ENCODE measurements at regions not wholly inside any gene's neighbourhood (a gene's known extent, or its start where the extent isn't known, plus 50 kb on each side); places are given as distances from the start of the nearest gene placed in this dataset.

GRCh38 chr4:100948911-100949310, 398.4 kb downstream of the PPP3CA start:
- TF ChIP-seq POLR2A (IDR thresholded peaks at IDR 0.05) (no peak), CTCF (IDR thresholded peaks at IDR 0.05) (no peak)
- no peak overlapping the region for H3K27ac ChIP-seq
- no peak overlapping the region for H3K4me3 ChIP-seq (replicated peaks in 1 of 3)
- H3K27me3 ChIP-seq = no peaks in the 10 kb centered on the region
- H3K4me1 ChIP-seq = peaks cover 0 to 8% of the 10 kb centered on the region in 2 donors
- no peak for DNase-seq
- WGBS, 2 donors = 71 to 87% methylated on average over 4 of the region's 4 CpGs
- no peaks in the 10 kb centered on the region for H3K9me3 ChIP-seq
- intact Hi-C loops (cut with DNase I) = no loop called here
- no peaks in the 10 kb centered on the region for H3K36me3 ChIP-seq

GRCh38 chr4:100945789-100946188, 401.5 kb downstream of the PPP3CA start:
- DNase-seq = no peak
- Histone ChIP-seq H3K4me3 (replicated peaks in 1 of 3) (no peak overlapping the region), H3K27ac (no peak overlapping the region), H3K27me3 (no peaks in the 10 kb centered on the region), H3K4me1 (peaks cover 0 to 8% of the 10 kb centered on the region in 2 donors), H3K9me3 (no peaks in the 10 kb centered on the region), H3K36me3 (no peaks in the 10 kb centered on the region)
- TF ChIP-seq CTCF (IDR thresholded peaks at IDR 0.05) (no peak), POLR2A (IDR thresholded peaks at IDR 0.05) (no peak)
- intact Hi-C loops (cut with DNase I) = no loop called here

- no peak overlapping the region for H3K4me3 ChIP-seq (replicated peaks in 1 of 3)
- DNase-seq = no peak
- 94 to 100% methylated on average over 2 of the region's 2 CpGs for WGBS, 2 donors
- no peaks in the 10 kb centered on the region for H3K9me3 ChIP-seq
- no peaks in the 10 kb centered on the region for H3K4me1 ChIP-seq
- intact Hi-C loops (cut with DNase I) = no loop called here
- H3K36me3 ChIP-seq = no peaks in the 10 kb centered on the region
- H3K27me3 ChIP-seq = no peaks in the 10 kb centered on the region
- TF ChIP-seq CTCF (IDR thresholded peaks at IDR 0.05) (no peak), POLR2A (IDR thresholded peaks at IDR 0.05) (no peak)
- no peak overlapping the region for H3K27ac ChIP-seq
Observed at GRCh38 chr4:100938698-100939097, 408.6 kb downstream of the PPP3CA start.

- intact Hi-C loops (cut with DNase I) = no loop called here
- Histone ChIP-seq H3K4me3 (replicated peaks in 1 of 3) (no peak overlapping the region), H3K9me3 (no peaks in the 10 kb centered on the region), H3K27ac (no peak overlapping the region), H3K4me1 (no peaks in the 10 kb centered on the region), H3K36me3 (no peaks in the 10 kb centered on the region), H3K27me3 (no peaks in the 10 kb centered on the region)
- TF ChIP-seq POLR2A (IDR thresholded peaks at IDR 0.05) (no peak), CTCF (IDR thresholded peaks at IDR 0.05) (no peak)
- WGBS, 2 donors = 69 to 77% methylated on average over 4 of the region's 4 CpGs
- no peak for DNase-seq
Observed at GRCh38 chr4:100936661-100937375, 410.5 kb downstream of the PPP3CA start.

- Histone ChIP-seq H3K27ac (no peak overlapping the region), H3K4me1 (no peaks in the 10 kb centered on the region), H3K9me3 (no peaks in the 10 kb centered on the region), H3K27me3 (no peaks in the 10 kb centered on the region), H3K36me3 (no peaks in the 10 kb centered on the region), H3K4me3 (replicated peaks in 1 of 3) (no peak overlapping the region)
- 84 to 94% methylated on average over 1 of the region's 1 CpG for WGBS, 2 donors
- DNase-seq = no peak
- intact Hi-C loops (cut with DNase I) = no loop called here
- TF ChIP-seq POLR2A (IDR thresholded peaks at IDR 0.05) (no peak), CTCF (IDR thresholded peaks at IDR 0.05) (peak in 2 of 6 experiments; percentile 7 to 25)
Observed at GRCh38 chr4:100935090-100935489, 412.2 kb downstream of the PPP3CA start.

Data from thyroid gland (tissue), 4 donors.